ENCODE measurements at regions not wholly inside any gene's neighbourhood (a gene's known extent, or its start where the extent isn't known, plus 50 kb on each side); places are given as distances from the start of the nearest gene placed in this dataset.

- H2BK5ac ChIP-seq (ENCODE audit: insufficient read length, low read length) = no peak overlapping the region
These were observed 131.3 kb downstream of the SEC61B start for GRCh38 chr9:99353408-99353807.

More at GRCh38 chr9:99353408-99353807, 131.3 kb downstream of the SEC61B start:
- no peaks in the 10 kb centered on the region for H4K20me1 ChIP-seq (ENCODE audit: control insufficient read depth, insufficient read depth, insufficient read length)
- H2BK15ac ChIP-seq (ENCODE audit: low read depth, low read length) = no peak overlapping the region
- no peaks in the 10 kb centered on the region for H3K9me3 ChIP-seq (ENCODE audit: control insufficient read depth, low read depth, low read length)
- H3K18ac ChIP-seq (ENCODE audit: insufficient read length, low read depth, low read length) = no peak overlapping the region
- H3K14ac ChIP-seq (ENCODE audit: insufficient read depth, low read length) = no peak overlapping the region
- no peaks in the 10 kb centered on the region for H3K79me2 ChIP-seq (ENCODE audit: insufficient read depth, low read length)
- WGBS (ENCODE audit: extremely low coverage, insufficient read length, low lambda C conversion rate) = no CpG with 5 or more reads among the region's 5 CpGs
- H3K4ac ChIP-seq (ENCODE audit: low read depth, low read length) = no peak overlapping the region
- H3K23me2 ChIP-seq (ENCODE audit: insufficient read length, low read depth, low read length, poor library complexity, severe bottlenecking) = no peaks in the 10 kb centered on the region
- no peak overlapping the region for H2AK5ac ChIP-seq (ENCODE audit: insufficient read length, low read length)
- no peak overlapping the region for H3K27ac ChIP-seq (ENCODE audit: insufficient read length, low read depth, low read length)
- TF ChIP-seq CTCF (conservative IDR thresholded peaks at IDR 0.05) = no peak
- H3T11ph ChIP-seq (ENCODE audit: low read length) = no peak overlapping the region
- no peak overlapping the region for H2BK20ac ChIP-seq (ENCODE audit: low read depth, low read length, poor library complexity, severe bottlenecking)
- no peaks in the 10 kb centered on the region for H3K9me3 Mint-ChIP-seq
- no peak overlapping the region for H3K27ac Mint-ChIP-seq
- no peak overlapping the region for H3K56ac ChIP-seq (ENCODE audit: insufficient read length, low read depth, low read length)
- DNase-seq = no peak
- no peak overlapping the region for H2BK120ac ChIP-seq (ENCODE audit: low read depth, low read length, poor library complexity, severe bottlenecking)
- H4K8ac ChIP-seq (replicated peaks; ENCODE audit: insufficient read length, low read depth, low read length) = no peak overlapping the region
- no peak overlapping the region for H3K4me3 Mint-ChIP-seq
- no peaks in the 10 kb centered on the region for H3K79me1 ChIP-seq (ENCODE audit: insufficient read depth, low read depth, low read length, poor library complexity, severe bottlenecking)
- no peak overlapping the region for H2BK12ac ChIP-seq (ENCODE audit: insufficient read length, low read depth, low read length)
- H3K4me1 Mint-ChIP-seq = peaks cover 0 to 3% of the 10 kb centered on the region in 2 experiments; a peak in 1 of 4 replicates
- no peak overlapping the region for H3K4me2 ChIP-seq (ENCODE audit: insufficient read depth, insufficient read length, low read length)
- H3K4me1 ChIP-seq (ENCODE audit: insufficient read depth, low read length) = no peaks in the 10 kb centered on the region
- no peak overlapping the region for H4K91ac ChIP-seq (ENCODE audit: insufficient read length, low read depth, low read length)
- H4K5ac ChIP-seq (ENCODE audit: insufficient read length, low read depth, low read length) = no peak overlapping the region
- H3K23ac ChIP-seq (ENCODE audit: insufficient read length, low read depth, low read length) = no peak overlapping the region
- no peaks in the 10 kb centered on the region; a peak in 1 of 7 replicates for H3K36me3 Mint-ChIP-seq (ENCODE audit: insufficient read depth in 1 of 3, low read depth in 3 of 3)
- no peak overlapping the region for H3K9ac ChIP-seq (ENCODE audit: extremely low read depth, insufficient read length, low read length)
- no peaks in the 10 kb centered on the region for H3K27me3 ChIP-seq (ENCODE audit: insufficient read depth, low read length)
- no peak overlapping the region for H2AFZ ChIP-seq (ENCODE audit: low read length)
- H3K27me3 Mint-ChIP-seq (ENCODE audit: low read depth) = peaks cover 4% of the 10 kb centered on the region; the same call in 1 of the 2 replicates
